Neural progenitor cell (in vitro differentiated cells): ENCODE measurements at regions not wholly inside any gene's neighbourhood (a gene's known extent, or its start where the extent isn't known, plus 50 kb on each side); places are given as distances from the start of the nearest gene placed in this dataset.

ENCODE experiments used
- EZH2 ChIP-seq: fragments of 200-600 bp; sonication (generic); IDR thresholded peaks from 2 replicates; pipeline ENCODE4 v1.6.1; 2017; ENCODE audit warnings: antibody characterized with exemption, mild to moderate bottlenecking, moderate library complexity
- TF ChIP-seq, protein P1 (sequence below): fragments of 200-600 bp; sonication (generic); IDR thresholded peaks from 2 replicates; pipeline ENCODE4 v1.5.1; 2017; ENCODE audit warnings: antibody characterized with exemption, mild to moderate bottlenecking

DNA sequence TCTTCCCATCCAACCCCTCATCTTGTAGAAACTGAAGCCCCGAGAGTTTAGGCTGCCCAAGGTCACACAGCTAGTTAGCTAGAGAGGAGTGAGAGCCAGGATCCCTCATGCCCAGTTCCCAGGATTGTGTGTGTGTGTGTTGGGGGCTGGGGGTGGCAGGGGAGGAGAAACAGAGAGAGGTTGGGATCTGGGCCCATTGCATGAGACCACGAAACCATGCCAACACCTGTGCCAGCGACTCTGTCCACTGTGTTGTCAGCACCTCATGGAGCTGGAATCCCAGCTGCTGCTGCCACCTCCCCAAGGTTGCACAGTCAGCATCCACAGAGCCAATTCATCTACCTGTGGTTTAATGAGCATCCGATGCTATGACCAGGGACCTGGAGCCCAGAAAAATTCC lies 115.4 kb upstream of the ZC3H12A start:
- TF ChIP-seq, protein P1, sequence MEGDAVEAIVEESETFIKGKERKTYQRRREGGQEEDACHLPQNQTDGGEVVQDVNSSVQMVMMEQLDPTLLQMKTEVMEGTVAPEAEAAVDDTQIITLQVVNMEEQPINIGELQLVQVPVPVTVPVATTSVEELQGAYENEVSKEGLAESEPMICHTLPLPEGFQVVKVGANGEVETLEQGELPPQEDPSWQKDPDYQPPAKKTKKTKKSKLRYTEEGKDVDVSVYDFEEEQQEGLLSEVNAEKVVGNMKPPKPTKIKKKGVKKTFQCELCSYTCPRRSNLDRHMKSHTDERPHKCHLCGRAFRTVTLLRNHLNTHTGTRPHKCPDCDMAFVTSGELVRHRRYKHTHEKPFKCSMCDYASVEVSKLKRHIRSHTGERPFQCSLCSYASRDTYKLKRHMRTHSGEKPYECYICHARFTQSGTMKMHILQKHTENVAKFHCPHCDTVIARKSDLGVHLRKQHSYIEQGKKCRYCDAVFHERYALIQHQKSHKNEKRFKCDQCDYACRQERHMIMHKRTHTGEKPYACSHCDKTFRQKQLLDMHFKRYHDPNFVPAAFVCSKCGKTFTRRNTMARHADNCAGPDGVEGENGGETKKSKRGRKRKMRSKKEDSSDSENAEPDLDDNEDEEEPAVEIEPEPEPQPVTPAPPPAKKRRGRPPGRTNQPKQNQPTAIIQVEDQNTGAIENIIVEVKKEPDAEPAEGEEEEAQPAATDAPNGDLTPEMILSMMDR, result no peak
- no peak for TF ChIP-seq EZH2
